ENCODE measurements at regions not wholly inside any gene's neighbourhood (a gene's known extent, or its start where the extent isn't known, plus 50 kb on each side); places are given as distances from the start of the nearest gene placed in this dataset.

DNA sequence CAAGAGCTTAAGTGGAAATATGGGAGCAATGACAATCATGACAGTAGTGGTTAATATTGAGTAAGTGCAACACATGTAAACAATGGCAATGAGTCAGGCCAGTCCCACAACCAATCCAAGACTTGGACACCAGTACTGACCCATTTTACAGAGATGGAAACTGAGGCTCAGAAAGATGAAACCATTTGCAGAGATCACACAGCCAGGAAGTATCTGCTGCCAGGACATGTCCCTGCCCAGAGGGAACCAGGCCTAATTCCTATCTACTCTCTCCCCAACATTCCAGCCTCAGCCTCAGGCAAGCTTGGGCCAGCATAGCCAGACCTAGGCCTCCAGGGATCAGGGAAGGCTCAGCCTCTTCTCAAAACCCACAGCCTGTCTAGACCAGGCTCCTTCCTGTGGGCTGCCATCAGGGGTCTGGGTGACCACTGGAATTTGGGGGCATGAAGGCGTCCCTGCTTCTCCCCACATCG, 395.1 kb downstream of the MN1 start:
- Mint-ChIP-seq H3K27me3 (ENCODE audit: low read depth) (peaks cover 4% of the 10 kb centered on the region), H3K27ac (no peak overlapping the region), H3K4me1 (peaks cover 5% of the 10 kb centered on the region), H3K4me3 (no peak overlapping the region), H3K9me3 (peaks cover 15% of the 10 kb centered on the region), H3K36me3 (no peaks in the 10 kb centered on the region)
- TF ChIP-seq, protein P1, sequence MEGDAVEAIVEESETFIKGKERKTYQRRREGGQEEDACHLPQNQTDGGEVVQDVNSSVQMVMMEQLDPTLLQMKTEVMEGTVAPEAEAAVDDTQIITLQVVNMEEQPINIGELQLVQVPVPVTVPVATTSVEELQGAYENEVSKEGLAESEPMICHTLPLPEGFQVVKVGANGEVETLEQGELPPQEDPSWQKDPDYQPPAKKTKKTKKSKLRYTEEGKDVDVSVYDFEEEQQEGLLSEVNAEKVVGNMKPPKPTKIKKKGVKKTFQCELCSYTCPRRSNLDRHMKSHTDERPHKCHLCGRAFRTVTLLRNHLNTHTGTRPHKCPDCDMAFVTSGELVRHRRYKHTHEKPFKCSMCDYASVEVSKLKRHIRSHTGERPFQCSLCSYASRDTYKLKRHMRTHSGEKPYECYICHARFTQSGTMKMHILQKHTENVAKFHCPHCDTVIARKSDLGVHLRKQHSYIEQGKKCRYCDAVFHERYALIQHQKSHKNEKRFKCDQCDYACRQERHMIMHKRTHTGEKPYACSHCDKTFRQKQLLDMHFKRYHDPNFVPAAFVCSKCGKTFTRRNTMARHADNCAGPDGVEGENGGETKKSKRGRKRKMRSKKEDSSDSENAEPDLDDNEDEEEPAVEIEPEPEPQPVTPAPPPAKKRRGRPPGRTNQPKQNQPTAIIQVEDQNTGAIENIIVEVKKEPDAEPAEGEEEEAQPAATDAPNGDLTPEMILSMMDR (IDR thresholded peaks at IDR 0.05; ENCODE audit: unreplicated experiment): no peak
- DNase-seq (ENCODE audit: low spot score in 2 of 2, unreplicated experiment in 2 of 2): no peak

GRCh38 chr22:27407369-27407985, 394.1 kb downstream of the MN1 start:
- TF ChIP-seq, protein P1 (IDR thresholded peaks at IDR 0.05; ENCODE audit: unreplicated experiment): no peak
- Mint-ChIP-seq H3K9me3 (peaks cover 7% of the 10 kb centered on the region), H3K36me3 (no peaks in the 10 kb centered on the region), H3K27ac (no peak overlapping the region), H3K4me1 (peaks cover 5% of the 10 kb centered on the region), H3K4me3 (no peak overlapping the region), H3K27me3 (ENCODE audit: low read depth) (peaks cover 6% of the 10 kb centered on the region)
- DNase-seq (ENCODE audit: low spot score in 2 of 2, unreplicated experiment in 2 of 2): no peak

- DNase-seq (ENCODE audit: low spot score in 2 of 2, unreplicated experiment in 2 of 2): no peak
- H3K9me3 Mint-ChIP-seq: peaks cover under 1% of the 10 kb centered on the region
- TF ChIP-seq, protein P1 (IDR thresholded peaks at IDR 0.05; ENCODE audit: unreplicated experiment): no peak
- no peak overlapping the region for H3K4me3 Mint-ChIP-seq
- H3K4me1 Mint-ChIP-seq: peaks cover 5% of the 10 kb centered on the region
- no peak overlapping the region for H3K27ac Mint-ChIP-seq
- no peaks in the 10 kb centered on the region for H3K36me3 Mint-ChIP-seq
- peaks cover 6% of the 10 kb centered on the region for H3K27me3 Mint-ChIP-seq (ENCODE audit: low read depth)
Measured at GRCh38 chr22:27408068-27408467, 393.5 kb downstream of the MN1 start.

- TF ChIP-seq, protein P1 (IDR thresholded peaks at IDR 0.05; ENCODE audit: unreplicated experiment): no peak
- no peaks in the 10 kb centered on the region for H3K9me3 Mint-ChIP-seq
- no peaks in the 10 kb centered on the region for H3K36me3 Mint-ChIP-seq
- no peak for DNase-seq (ENCODE audit: low spot score in 2 of 2, unreplicated experiment in 2 of 2)
- H3K4me3 Mint-ChIP-seq: no peak overlapping the region
- H3K27ac Mint-ChIP-seq: no peak overlapping the region
- H3K27me3 Mint-ChIP-seq (ENCODE audit: low read depth): peaks cover 7% of the 10 kb centered on the region
- H3K4me1 Mint-ChIP-seq: peaks cover 5% of the 10 kb centered on the region
Measured at GRCh38 chr22:27409299-27409698, 392.3 kb downstream of the MN1 start.

DNA sequence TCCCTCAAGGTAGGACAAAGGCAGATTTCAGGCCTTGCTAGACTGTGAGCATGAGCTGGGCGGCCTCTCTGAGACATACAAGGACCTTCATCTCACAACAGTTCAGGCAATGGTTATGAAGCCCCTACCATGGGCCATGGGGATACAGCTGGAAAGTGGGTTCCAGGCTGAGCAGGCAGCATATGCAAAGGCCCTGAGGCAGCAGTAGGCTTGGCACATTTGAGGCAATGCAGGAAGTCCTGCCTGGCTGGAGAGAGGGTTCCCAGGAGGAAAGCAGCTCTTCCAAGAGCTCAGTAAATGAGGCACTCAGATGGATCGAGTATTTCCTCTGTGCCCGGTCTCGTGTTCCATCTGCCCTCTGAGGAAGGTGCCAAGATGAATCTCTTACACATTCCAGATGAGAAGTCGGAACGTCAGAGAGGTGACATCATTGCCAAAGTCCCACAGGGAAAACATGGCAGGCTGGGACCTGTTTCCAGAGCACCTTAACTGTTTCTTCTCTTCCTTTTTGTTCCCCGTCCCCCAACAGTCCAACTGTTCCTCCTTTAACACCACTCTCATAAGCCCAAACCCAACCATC, 388.6 kb downstream of the MN1 start:
- DNase-seq (ENCODE audit: low spot score in 2 of 2, unreplicated experiment in 2 of 2): no peak
- no peak overlapping the region for H3K4me3 Mint-ChIP-seq
- H3K4me1 Mint-ChIP-seq: peaks cover 15% of the 10 kb centered on the region
- TF ChIP-seq, protein P1 (IDR thresholded peaks at IDR 0.05; ENCODE audit: unreplicated experiment): no peak
- no peak overlapping the region for H3K27ac Mint-ChIP-seq
- no peaks in the 10 kb centered on the region for H3K9me3 Mint-ChIP-seq
- H3K36me3 Mint-ChIP-seq: no peaks in the 10 kb centered on the region
- H3K27me3 Mint-ChIP-seq (ENCODE audit: low read depth): peaks cover 3% of the 10 kb centered on the region
